ENCODE measurements at regions not wholly inside any gene's neighbourhood (a gene's known extent, or its start where the extent isn't known, plus 50 kb on each side); places are given as distances from the start of the nearest gene placed in this dataset.

DNA sequence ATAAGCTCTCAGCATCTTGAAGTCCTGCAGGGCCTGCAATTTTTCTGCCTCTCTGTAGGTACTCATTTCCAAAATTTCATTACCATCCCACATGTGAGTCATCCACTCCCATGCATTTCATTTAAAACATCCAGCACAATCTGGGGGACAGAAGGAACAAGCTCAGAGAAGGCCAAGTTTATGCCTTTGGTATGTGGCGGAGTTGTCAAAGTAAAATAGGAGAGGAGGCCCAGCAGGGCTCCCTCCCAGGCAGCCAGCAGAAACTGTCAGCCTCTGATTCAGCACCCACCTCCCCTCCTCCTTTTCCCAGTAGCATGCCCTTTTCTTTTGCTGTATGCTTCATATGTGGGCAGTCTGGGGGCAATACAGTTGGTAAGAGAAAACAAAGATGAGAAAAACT, 126.4 kb upstream of the ZNF366 start:
- TF ChIP-seq, protein P1, sequence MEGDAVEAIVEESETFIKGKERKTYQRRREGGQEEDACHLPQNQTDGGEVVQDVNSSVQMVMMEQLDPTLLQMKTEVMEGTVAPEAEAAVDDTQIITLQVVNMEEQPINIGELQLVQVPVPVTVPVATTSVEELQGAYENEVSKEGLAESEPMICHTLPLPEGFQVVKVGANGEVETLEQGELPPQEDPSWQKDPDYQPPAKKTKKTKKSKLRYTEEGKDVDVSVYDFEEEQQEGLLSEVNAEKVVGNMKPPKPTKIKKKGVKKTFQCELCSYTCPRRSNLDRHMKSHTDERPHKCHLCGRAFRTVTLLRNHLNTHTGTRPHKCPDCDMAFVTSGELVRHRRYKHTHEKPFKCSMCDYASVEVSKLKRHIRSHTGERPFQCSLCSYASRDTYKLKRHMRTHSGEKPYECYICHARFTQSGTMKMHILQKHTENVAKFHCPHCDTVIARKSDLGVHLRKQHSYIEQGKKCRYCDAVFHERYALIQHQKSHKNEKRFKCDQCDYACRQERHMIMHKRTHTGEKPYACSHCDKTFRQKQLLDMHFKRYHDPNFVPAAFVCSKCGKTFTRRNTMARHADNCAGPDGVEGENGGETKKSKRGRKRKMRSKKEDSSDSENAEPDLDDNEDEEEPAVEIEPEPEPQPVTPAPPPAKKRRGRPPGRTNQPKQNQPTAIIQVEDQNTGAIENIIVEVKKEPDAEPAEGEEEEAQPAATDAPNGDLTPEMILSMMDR (IDR thresholded peaks at IDR 0.05), result no peak
- TF ChIP-seq EP300 (IDR thresholded peaks at IDR 0.05) (no peak), POLR2A (IDR thresholded peaks at IDR 0.05) (no peak)

Data from ovary (tissue), 3 donors.